Natural killer cell (primary cell): ENCODE measurements at regions not wholly inside any gene's neighbourhood (a gene's known extent, or its start where the extent isn't known, plus 50 kb on each side); places are given as distances from the start of the nearest gene placed in this dataset.

Experiments
- ATAC-seq, 3 donors: fragments of 150-1000 bp in 2 of 3; fragments of 200-7000 bp in 1 of 3; cut with Tn5 transposase; 1 replicate in 1 of 3; 2 replicates in 2 of 3; pipeline ENCODE4 v1.10.0; 2021; ENCODE audit warnings: mild to moderate bottlenecking in 2 of 3, moderate library complexity in 2 of 3
- DNase-seq, 2 donors: peaks; one replicate each; pipeline versions ENCODE4 v3.0.0 to v3.0.0-alpha.2; 2013 to 2021; ENCODE audit warnings: mixed read lengths in 1 of 2
- H3K27ac ChIP-seq: one replicate; pipeline ENCODE4 v1.5.1; 2013; ENCODE audit warnings: mild to moderate bottlenecking, low read length
- H3K27me3 ChIP-seq: one replicate; pipeline ENCODE4 v1.6.1; 2013; ENCODE audit warnings: low read length; ENCODE audit not compliant: control insufficient read depth, insufficient read depth
- H3K36me3 ChIP-seq: one replicate; pipeline ENCODE4 v1.6.1; 2013; ENCODE audit warnings: low read length; ENCODE audit not compliant: control insufficient read depth, insufficient read depth
- H3K4me1 ChIP-seq: one replicate; pipeline ENCODE4 v1.6.1; 2013; ENCODE audit warnings: low read length; ENCODE audit not compliant: control insufficient read depth, insufficient read depth
- H3K4me3 ChIP-seq: one replicate; pipeline ENCODE4 v1.5.1; 2013; ENCODE audit warnings: low read length
- H3K9me3 ChIP-seq: one replicate; pipeline ENCODE4 v1.6.1; 2013; ENCODE audit warnings: low read length; ENCODE audit not compliant: control insufficient read depth, insufficient read depth
- H3K27ac Mint-ChIP-seq, 2 donors: one replicate each; pipeline ENCODE4 v1.8.0; 2022; ENCODE audit warnings: mild to moderate bottlenecking in 2 of 2, mixed read lengths in 2 of 2, moderate library complexity in 1 of 2
- H3K27me3 Mint-ChIP-seq, 2 donors: one replicate each; pipeline ENCODE4 v1.8.0; 2022; ENCODE audit warnings: low read depth in 2 of 2, mixed read lengths in 2 of 2
- H3K36me3 Mint-ChIP-seq: one replicate; pipeline ENCODE4 v1.8.0; 2022; ENCODE audit warnings: mixed read lengths
- H3K4me1 Mint-ChIP-seq, 2 donors: one replicate each; pipeline ENCODE4 v1.8.0; 2022; ENCODE audit warnings: mixed read lengths in 2 of 2
- H3K4me3 Mint-ChIP-seq: one replicate; pipeline ENCODE4 v1.8.0; 2022; ENCODE audit warnings: mild to moderate bottlenecking, moderate library complexity, mixed read lengths
- H3K9me3 Mint-ChIP-seq, 2 donors: one replicate each; pipeline ENCODE4 v1.8.0; 2022; ENCODE audit warnings: mixed read lengths in 2 of 2
- WGBS: methylation state at CpG from one replicate; pipeline ENCODE4 v1.1.7; 2013; ENCODE audit warnings: missing lambda C conversion rate; ENCODE audit not compliant: insufficient coverage; 5-methylcytosine and 5-hydroxymethylcytosine counted together
- intact Hi-C: fragments of 100-400 bp; cut with micrococcal nuclease; formaldehyde crosslinking; loops from one replicate; pipeline ENCODE4 v1.14.2; 2022
- TF ChIP-seq, protein P1 (sequence below): fragments of 200-600 bp; IDR thresholded peaks from one replicate; pipeline ENCODE4 v1.8.0; 2022; ENCODE audit warnings: antibody characterized with exemption

DNA sequence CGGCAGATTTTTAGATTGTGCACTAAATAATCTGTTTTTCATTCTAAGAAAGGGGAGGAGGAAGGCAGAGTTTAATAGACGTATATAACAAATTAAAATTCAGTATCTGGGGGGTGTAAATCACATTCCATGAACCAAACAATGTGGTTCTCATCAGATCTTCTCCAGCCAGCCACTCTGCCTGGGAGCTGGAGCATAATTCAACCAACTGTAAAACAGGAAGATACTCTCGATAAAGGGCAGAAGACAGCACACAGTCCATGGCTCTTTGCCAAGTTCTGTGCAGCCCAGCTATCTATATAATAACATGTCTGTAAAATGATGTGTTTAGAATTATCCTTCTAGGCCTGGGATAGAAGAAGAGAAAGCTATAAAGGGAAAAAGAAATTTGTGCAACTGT, 289.9 kb upstream of the ZFP64 start:
- no peak for DNase-seq
- no peak for ATAC-seq
- H3K36me3 ChIP-seq = no peaks in the 10 kb centered on the region
- 67% methylated on average over 3 of the region's 3 CpGs for whole genome bisulfite sequencing
- peaks cover 10 to 22% of the 10 kb centered on the region in 2 donors for H3K27me3 Mint-ChIP-seq
- no peaks in the 10 kb centered on the region for H3K4me1 Mint-ChIP-seq
- TF ChIP-seq, protein P1, sequence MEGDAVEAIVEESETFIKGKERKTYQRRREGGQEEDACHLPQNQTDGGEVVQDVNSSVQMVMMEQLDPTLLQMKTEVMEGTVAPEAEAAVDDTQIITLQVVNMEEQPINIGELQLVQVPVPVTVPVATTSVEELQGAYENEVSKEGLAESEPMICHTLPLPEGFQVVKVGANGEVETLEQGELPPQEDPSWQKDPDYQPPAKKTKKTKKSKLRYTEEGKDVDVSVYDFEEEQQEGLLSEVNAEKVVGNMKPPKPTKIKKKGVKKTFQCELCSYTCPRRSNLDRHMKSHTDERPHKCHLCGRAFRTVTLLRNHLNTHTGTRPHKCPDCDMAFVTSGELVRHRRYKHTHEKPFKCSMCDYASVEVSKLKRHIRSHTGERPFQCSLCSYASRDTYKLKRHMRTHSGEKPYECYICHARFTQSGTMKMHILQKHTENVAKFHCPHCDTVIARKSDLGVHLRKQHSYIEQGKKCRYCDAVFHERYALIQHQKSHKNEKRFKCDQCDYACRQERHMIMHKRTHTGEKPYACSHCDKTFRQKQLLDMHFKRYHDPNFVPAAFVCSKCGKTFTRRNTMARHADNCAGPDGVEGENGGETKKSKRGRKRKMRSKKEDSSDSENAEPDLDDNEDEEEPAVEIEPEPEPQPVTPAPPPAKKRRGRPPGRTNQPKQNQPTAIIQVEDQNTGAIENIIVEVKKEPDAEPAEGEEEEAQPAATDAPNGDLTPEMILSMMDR = no peak
- no peak overlapping the region for H3K27ac ChIP-seq
- intact Hi-C loops = no loop called here
- no peaks in the 10 kb centered on the region for H3K4me1 ChIP-seq
- no peak overlapping the region for H3K4me3 ChIP-seq
- no peak overlapping the region for H3K27ac Mint-ChIP-seq
- H3K36me3 Mint-ChIP-seq = no peaks in the 10 kb centered on the region
- H3K9me3 ChIP-seq = no peaks in the 10 kb centered on the region
- H3K27me3 ChIP-seq = no peaks in the 10 kb centered on the region
- H3K9me3 Mint-ChIP-seq = no peaks in the 10 kb centered on the region
- no peak overlapping the region for H3K4me3 Mint-ChIP-seq

DNA sequence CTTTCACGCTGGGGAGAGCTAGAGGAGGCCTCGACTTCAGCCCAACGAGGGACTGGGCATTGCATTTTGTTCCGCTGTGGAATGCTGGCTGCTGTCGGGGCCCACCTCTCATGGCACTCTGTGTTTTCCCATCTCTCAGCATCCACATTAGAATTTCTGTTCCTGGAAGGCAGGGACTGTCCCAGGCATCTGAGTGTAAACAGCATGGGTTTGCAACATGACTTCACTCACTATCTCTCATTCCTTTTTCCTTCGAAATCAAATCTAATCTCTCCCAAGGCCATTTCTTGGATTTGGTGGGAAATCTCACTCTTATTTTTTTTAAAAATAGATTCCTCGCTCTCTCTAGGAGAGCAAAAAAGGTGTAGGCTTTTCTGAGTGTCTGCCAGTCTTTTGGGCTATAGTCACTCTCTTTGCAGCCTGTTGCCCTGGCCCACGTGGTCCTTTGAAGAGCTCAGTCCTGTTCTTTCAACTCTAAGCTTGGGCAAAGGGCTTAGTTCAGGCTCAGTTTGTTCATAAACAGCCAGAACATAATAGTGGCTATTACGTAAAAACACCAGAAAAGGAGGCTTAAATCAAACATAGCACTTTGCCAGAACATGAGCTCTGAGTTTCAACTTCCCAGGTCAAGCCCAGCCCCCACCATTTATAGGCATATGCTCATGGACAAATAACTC, 284.6 kb upstream of the ZFP64 start:
- TF ChIP-seq, protein P1 = no peak
- Mint-ChIP-seq H3K4me3 (no peak overlapping the region), H3K9me3 (no peaks in the 10 kb centered on the region), H3K27me3 (peaks cover 16 to 37% of the 10 kb centered on the region in 2 donors), H3K4me1 (no peaks in the 10 kb centered on the region), H3K27ac (no peak overlapping the region), H3K36me3 (no peaks in the 10 kb centered on the region)
- 82% methylated on average over 9 of the region's 9 CpGs for WGBS
- Histone ChIP-seq H3K9me3 (no peaks in the 10 kb centered on the region), H3K4me1 (no peaks in the 10 kb centered on the region), H3K27me3 (no peaks in the 10 kb centered on the region), H3K27ac (no peak overlapping the region), H3K4me3 (no peak overlapping the region), H3K36me3 (no peaks in the 10 kb centered on the region)
- ATAC-seq (no peak), DNase-seq (no peak)
- intact Hi-C loops = no loop called here

DNA sequence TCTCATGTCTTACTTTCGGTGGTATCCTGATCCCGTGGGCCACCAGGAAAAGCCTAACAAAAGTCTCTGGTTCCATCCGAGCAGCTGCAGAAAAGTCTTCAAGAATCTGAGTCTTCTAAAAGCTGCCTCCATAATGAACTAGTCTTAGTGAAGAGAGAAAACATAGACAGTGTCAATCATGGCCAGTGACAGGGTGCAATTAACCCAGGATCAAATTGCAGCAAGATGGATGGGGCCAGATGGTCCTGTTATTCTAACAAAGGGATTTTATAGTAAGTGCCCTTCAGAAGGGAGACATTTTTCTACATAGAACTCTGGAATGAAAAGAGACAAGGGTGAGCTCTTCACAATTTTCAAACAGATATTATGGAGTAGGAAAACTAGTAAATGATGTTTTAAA, 281.6 kb upstream of the ZFP64 start:
- Histone ChIP-seq H3K27ac (no peak overlapping the region), H3K27me3 (no peaks in the 10 kb centered on the region), H3K4me1 (no peaks in the 10 kb centered on the region), H3K36me3 (no peaks in the 10 kb centered on the region), H3K4me3 (no peak overlapping the region), H3K9me3 (no peaks in the 10 kb centered on the region)
- H3K27ac Mint-ChIP-seq = no peak overlapping the region
- no peak overlapping the region for H3K4me3 Mint-ChIP-seq
- H3K36me3 Mint-ChIP-seq = no peaks in the 10 kb centered on the region
- ATAC-seq (no peak), DNase-seq (no peak)
- TF ChIP-seq, protein P1 = no peak
- H3K4me1 Mint-ChIP-seq = no peaks in the 10 kb centered on the region
- intact Hi-C loops = no loop called here
- H3K27me3 Mint-ChIP-seq = peaks cover 10 to 28% of the 10 kb centered on the region in 2 donors
- 60% methylated on average over 3 of the region's 3 CpGs for WGBS
- H3K9me3 Mint-ChIP-seq = no peaks in the 10 kb centered on the region

DNA sequence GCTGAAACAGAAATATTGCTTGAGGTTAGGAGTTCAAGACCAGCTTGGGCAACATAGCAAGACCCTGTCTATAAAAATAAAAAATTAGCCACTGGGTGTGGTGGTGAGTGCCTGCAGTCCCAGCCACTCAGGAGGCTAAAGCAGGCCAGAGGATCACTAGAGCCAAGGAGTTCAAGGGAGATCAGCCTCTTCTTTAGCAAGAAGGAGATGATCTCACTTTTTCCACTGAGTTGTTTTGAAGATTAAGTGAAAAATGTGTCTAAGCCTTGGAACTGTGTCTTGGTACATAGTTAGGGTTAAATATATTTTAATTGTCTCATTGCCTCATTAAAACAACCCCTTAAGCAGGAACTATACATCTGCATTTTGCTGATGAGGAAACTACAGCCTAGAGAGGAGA, 279.0 kb upstream of the ZFP64 start:
- intact Hi-C loops = no loop called here
- H3K9me3 Mint-ChIP-seq = no peaks in the 10 kb centered on the region
- H3K4me3 ChIP-seq = no peak overlapping the region
- H3K9me3 ChIP-seq = no peaks in the 10 kb centered on the region
- H3K4me1 Mint-ChIP-seq = no peaks in the 10 kb centered on the region
- H3K4me1 ChIP-seq = no peaks in the 10 kb centered on the region
- no peaks in the 10 kb centered on the region for H3K36me3 ChIP-seq
- H3K27me3 ChIP-seq = no peaks in the 10 kb centered on the region
- DNase-seq (no peak), ATAC-seq (no peak)
- H3K27ac ChIP-seq = no peak overlapping the region
- H3K27ac Mint-ChIP-seq = no peak overlapping the region
- H3K27me3 Mint-ChIP-seq = peaks cover 13% of the 10 kb centered on the region in 2 donors
- no peaks in the 10 kb centered on the region for H3K36me3 Mint-ChIP-seq
- TF ChIP-seq, protein P1 = no peak
- H3K4me3 Mint-ChIP-seq = no peak overlapping the region
